Thoracic aorta (tissue), 2 donors: ENCODE measurements at regions not wholly inside any gene's neighbourhood (a gene's known extent, or its start where the extent isn't known, plus 50 kb on each side); places are given as distances from the start of the nearest gene placed in this dataset.

Experiments used
- ATAC-seq: fragments of 150-250 bp; one replicate; pipeline ENCODE4 v1.8.0; 2017; ENCODE audit warnings: low read depth; ENCODE audit not compliant: insufficient number of reproducible peaks, low FRiP score
- DNase-seq: peaks from one replicate; pipeline ENCODE4 v3.0.0-alpha.2; 2020; ENCODE audit warnings: low spot score
- H3K27ac ChIP-seq, 2 donors: fragments of 200-600 bp; sonication (generic); 1 replicate in 1 of 2; 2 replicates in 1 of 2; pipeline ENCODE4 v1.5.1; 2016; ENCODE audit warnings: mild to moderate bottlenecking in 2 of 2, moderate library complexity in 2 of 2
- H3K27me3 ChIP-seq: fragments of 200-600 bp; sonication (generic); replicated peaks from 2 replicates; pipeline ENCODE4 v1.6.0; 2016; ENCODE audit warnings: mild to moderate bottlenecking; ENCODE audit not compliant: insufficient read depth
- H3K36me3 ChIP-seq: fragments of 200-600 bp; sonication (generic); one replicate; pipeline ENCODE4 v1.5.1; 2016
- H3K4me1 ChIP-seq, 2 donors: fragments of 200-600 bp; sonication (generic); 1 replicate in 1 of 2; 2 replicates in 1 of 2; pipeline versions ENCODE4 v1.5.1 to v1.6.0; 2016; ENCODE audit warnings: low read depth in 2 of 2, mild to moderate bottlenecking in 1 of 2; ENCODE audit not compliant: control insufficient read depth in 1 of 2
- H3K4me3 ChIP-seq: fragments of 200-600 bp; sonication (generic); 2 replicates; pipeline ENCODE4 v1.5.1; 2016; ENCODE audit warnings: mild to moderate bottlenecking
- H3K9me3 ChIP-seq: fragments of 200-600 bp; sonication (generic); 2 replicates; pipeline ENCODE4 v1.5.1; 2016
- TF ChIP-seq, protein P1 (sequence below): fragments of 200-600 bp; sonication (generic); IDR thresholded peaks from one replicate; pipeline ENCODE4 v1.5.1; 2019; ENCODE audit warnings: antibody characterized with exemption

DNA sequence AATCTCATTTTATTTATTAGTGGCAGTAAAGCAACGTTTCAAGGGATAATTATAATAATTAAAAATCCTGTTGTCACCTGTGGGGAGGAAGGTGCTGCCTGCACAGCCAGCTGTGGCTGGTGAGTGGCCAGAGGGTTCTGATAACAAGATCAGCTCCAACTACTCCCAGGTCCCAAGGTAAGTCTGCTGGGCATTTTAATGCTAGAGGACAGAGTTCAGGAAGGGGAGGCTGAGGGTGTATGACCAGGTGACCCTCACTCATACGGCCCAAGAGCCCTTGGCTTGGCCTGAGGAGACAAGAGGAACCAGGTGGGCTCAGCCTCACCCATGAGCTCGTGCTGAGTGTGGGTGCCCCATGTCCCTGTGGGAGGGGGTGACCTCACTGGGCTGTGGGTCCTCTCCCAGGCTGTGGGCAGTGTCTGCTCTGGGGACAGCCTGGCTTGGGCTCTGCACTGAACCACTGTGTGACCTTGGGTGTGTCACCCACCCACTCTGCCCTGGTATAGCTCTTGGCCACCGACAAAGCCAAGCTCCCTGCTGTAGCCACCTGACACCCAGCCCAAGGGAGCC, 223.8 kb downstream of the PTPRU start:
- ATAC-seq (no peak), DNase-seq (no peak)
- Histone ChIP-seq H3K9me3 (no peaks in the 10 kb centered on the region), H3K27ac (no peak overlapping the region), H3K4me3 (no peak overlapping the region), H3K27me3 (no peaks in the 10 kb centered on the region), H3K4me1 (no peaks in the 10 kb centered on the region), H3K36me3 (no peaks in the 10 kb centered on the region)
- TF ChIP-seq, protein P1, sequence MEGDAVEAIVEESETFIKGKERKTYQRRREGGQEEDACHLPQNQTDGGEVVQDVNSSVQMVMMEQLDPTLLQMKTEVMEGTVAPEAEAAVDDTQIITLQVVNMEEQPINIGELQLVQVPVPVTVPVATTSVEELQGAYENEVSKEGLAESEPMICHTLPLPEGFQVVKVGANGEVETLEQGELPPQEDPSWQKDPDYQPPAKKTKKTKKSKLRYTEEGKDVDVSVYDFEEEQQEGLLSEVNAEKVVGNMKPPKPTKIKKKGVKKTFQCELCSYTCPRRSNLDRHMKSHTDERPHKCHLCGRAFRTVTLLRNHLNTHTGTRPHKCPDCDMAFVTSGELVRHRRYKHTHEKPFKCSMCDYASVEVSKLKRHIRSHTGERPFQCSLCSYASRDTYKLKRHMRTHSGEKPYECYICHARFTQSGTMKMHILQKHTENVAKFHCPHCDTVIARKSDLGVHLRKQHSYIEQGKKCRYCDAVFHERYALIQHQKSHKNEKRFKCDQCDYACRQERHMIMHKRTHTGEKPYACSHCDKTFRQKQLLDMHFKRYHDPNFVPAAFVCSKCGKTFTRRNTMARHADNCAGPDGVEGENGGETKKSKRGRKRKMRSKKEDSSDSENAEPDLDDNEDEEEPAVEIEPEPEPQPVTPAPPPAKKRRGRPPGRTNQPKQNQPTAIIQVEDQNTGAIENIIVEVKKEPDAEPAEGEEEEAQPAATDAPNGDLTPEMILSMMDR, result no peak

DNA sequence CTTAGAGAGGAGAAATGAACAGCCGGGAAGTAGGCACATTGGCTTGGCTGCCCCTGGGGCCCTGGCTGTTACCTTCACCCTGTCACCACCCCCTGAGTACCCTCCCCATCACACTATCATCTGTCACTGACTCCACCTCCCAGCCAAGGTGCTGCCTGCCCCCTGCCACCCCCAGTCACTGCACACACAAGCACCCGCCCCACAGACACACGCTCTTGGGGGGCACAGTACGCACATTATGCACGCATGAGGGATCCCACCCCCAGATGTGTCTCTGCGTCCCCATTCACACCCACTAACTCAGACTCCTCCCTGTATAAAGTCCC, 223.3 kb downstream of the PTPRU start:
- H3K4me3 ChIP-seq, result no peak overlapping the region
- no peaks in the 10 kb centered on the region for H3K27me3 ChIP-seq
- no peaks in the 10 kb centered on the region for H3K9me3 ChIP-seq
- TF ChIP-seq, protein P1, result no peak
- H3K27ac ChIP-seq, result no peak overlapping the region
- H3K36me3 ChIP-seq, result no peaks in the 10 kb centered on the region
- no peaks in the 10 kb centered on the region for H3K4me1 ChIP-seq
- ATAC-seq (no peak), DNase-seq (no peak)

DNA sequence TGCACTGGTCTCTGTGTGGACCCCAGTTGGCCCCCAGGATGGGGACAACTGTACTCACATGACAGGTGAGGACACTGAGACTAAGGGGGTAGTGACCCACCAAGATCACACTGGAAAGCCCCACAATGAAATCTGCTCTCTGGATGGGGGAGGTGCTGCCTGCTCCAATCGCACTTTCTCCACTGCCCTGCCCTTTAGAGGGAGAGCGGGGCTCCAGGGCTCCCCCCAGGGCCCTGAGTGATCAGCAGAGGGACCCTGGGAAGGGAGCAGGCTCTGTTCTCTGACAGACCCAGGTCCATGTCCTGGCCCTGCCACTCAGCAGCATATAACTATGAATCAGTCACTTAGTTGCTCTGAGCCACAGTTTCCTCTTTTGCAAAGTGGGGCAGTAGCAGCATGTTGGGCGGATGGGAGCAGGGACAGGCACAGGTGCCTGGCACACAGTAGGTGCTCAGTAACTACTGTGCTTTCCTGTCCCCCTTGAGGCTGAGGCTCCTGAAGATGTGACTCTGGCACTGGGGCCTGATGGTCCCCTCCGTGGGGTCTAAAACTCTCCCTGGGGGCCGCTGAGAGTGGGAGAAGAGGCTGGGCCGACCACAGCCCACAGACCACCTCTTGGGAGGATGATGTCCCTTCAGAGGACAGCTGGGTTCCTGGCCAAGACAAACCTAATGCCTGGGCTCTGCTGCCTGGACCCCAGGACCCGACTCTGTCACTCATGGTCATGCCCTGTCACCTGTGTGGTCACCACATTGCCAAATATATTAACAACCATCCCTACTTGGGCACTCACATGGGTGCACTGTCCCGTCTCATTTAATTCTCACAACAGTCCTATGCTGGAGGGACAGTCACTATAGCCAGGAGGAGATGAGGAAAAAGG, 222.7 kb downstream of the PTPRU start:
- no peak overlapping the region for H3K4me3 ChIP-seq
- ATAC-seq, result no peak
- no peaks in the 10 kb centered on the region for H3K9me3 ChIP-seq
- DNase-seq, result no peak
- TF ChIP-seq, protein P1, result no peak
- no peaks in the 10 kb centered on the region for H3K27me3 ChIP-seq
- H3K4me1 ChIP-seq, result no peaks in the 10 kb centered on the region
- H3K27ac ChIP-seq, result no peak overlapping the region
- H3K36me3 ChIP-seq, result no peaks in the 10 kb centered on the region

DNA sequence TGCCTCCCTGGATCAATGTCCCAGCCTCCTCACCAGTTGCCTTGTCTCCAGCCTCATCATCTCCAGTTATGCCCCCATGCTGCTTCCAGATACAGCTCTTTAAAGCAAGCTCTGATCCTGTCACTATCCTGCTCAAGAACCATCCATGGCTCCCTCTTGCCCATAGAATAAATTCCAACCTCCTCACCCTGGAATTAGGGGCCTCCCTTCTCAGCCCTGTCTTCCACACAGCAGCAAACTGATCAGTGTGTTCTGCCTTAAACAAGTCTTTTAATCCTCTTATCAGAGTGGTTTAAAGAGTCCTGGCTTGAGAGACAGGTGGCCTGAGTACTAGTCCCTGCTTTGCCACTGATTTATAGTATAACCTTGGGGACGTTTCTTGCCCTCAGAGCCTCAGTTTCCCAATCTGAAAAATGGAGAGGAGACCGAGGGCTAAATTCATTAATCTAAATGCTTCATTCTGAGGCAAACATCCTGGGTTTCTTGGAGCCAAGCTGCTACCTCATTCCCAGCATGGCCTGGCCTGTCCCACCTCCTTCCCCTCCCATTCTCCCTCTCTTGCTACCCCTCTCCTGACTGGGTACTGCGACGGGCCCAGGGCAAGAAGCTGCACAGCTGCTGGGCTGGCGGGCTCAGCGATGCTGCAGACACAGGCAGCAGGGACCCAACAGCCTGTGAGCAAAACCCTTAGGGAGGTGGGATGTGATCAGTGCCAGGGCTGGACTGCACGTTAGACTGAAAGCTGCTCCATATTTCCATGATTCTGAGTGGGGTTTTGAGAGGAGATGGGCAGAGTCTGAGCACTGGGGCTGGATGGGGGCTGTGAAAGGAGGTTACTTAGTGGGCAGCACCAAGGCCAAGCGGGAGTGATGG, 221.4 kb downstream of the PTPRU start:
- H3K9me3 ChIP-seq, result no peaks in the 10 kb centered on the region
- no peak for DNase-seq
- no peak overlapping the region for H3K4me3 ChIP-seq
- no peak overlapping the region for H3K27ac ChIP-seq
- H3K27me3 ChIP-seq, result no peaks in the 10 kb centered on the region
- ATAC-seq, result no peak
- TF ChIP-seq, protein P1, result no peak
- no peaks in the 10 kb centered on the region for H3K4me1 ChIP-seq
- H3K36me3 ChIP-seq, result no peaks in the 10 kb centered on the region
